NCI-H345 treated with DMSO at 0.1 percent for 48 hours (cell line): ENCODE measurements at regions not wholly inside any gene's neighbourhood (a gene's known extent, or its start where the extent isn't known, plus 50 kb on each side); places are given as distances from the start of the nearest gene placed in this dataset.
"Not testable (repeated sequence)": the region's sequence is repeated elsewhere in the genome, so short reads cannot be mapped to it uniquely, and the experiment has no call there.

ENCODE experiments used
- DNase-seq: peaks from one replicate; lab custom pipeline; 2025; ENCODE audit not compliant: unreplicated experiment; lab: John Stamatoyannopoulos, UW

- DNase-seq: no peak
Measured at GRCh38 chr13:64753233-64754000, 2476.7 kb downstream of the PCDH9 start.

- no peak for DNase-seq
Measured at GRCh38 chr13:64749301-64749700, 2480.8 kb downstream of the PCDH9 start.

GRCh38 chr13:64746845-64747244, 2483.3 kb downstream of the PCDH9 start:
- DNase-seq: no peak

GRCh38 chr13:64740493-64740892, 2489.6 kb downstream of the PCDH9 start:
- no peak for DNase-seq

GRCh38 chr13:64725492-64725891, 2504.6 kb downstream of the PCDH9 start:
- DNase-seq: no peak

- no peak for DNase-seq
Measured at GRCh38 chr13:64723724-64724123, 2506.4 kb downstream of the PCDH9 start.

- DNase-seq: no peak
Measured at GRCh38 chr13:64718116-64718515, 2512.0 kb downstream of the PCDH9 start.

GRCh38 chr13:64716936-64717335, 2513.2 kb downstream of the PCDH9 start:
- no peak for DNase-seq

GRCh38 chr13:64709079-64709478, 2521.1 kb downstream of the PCDH9 start:
- no peak for DNase-seq

- DNase-seq: no peak
Measured at GRCh38 chr13:64704121-64704649, 2526.0 kb downstream of the PCDH9 start.

GRCh38 chr13:64697226-64697625, 2532.9 kb downstream of the PCDH9 start:
- no peak for DNase-seq

- DNase-seq: no peak
Measured at GRCh38 chr13:64688893-64689677, 2541.1 kb downstream of the PCDH9 start.

- not testable (repeated sequence) for DNase-seq
Measured at GRCh38 chr13:64686536-64686935, 2543.6 kb downstream of the PCDH9 start.

GRCh38 chr13:64684685-64685431, 2545.3 kb downstream of the PCDH9 start:
- DNase-seq: no peak

- DNase-seq: no peak
Measured at GRCh38 chr13:64684108-64684507, 2546.0 kb downstream of the PCDH9 start.

GRCh38 chr13:64680739-64681138, 2549.4 kb downstream of the PCDH9 start:
- no peak for DNase-seq

- DNase-seq: no peak
Measured at GRCh38 chr13:64675255-64675892, 2554.8 kb downstream of the PCDH9 start.

- DNase-seq: no peak
Measured at GRCh38 chr13:64674126-64674525, 2556.0 kb downstream of the PCDH9 start.

- no peak for DNase-seq
Measured at GRCh38 chr13:64672751-64673150, 2557.4 kb downstream of the PCDH9 start.

GRCh38 chr13:64662887-64663593, 2567.1 kb downstream of the PCDH9 start:
- no peak for DNase-seq
